ENCODE measurements at regions not wholly inside any gene's neighbourhood (a gene's known extent, or its start where the extent isn't known, plus 50 kb on each side); places are given as distances from the start of the nearest gene placed in this dataset.

DNA sequence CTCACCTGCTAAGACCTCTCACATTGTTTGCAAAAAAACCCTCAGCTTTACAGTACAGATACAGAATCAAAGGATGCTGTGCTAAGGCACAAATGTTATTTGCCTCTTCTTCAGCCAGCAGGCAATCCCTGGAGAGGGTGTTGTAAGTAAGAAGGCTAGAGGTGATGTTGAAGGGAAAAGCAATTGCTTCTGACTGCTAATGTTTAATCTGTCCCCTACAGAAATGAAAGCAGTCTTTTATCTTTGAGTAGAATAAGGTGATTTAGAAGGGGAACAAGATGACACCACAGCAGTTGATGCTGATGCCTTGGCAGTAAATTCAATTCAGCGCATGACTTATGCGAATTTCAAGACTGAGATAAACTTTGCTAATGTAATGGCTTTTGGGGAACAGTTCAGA lies 1064.8 kb upstream of the IGFBP7 start:
- DNase-seq: no peak

DNA sequence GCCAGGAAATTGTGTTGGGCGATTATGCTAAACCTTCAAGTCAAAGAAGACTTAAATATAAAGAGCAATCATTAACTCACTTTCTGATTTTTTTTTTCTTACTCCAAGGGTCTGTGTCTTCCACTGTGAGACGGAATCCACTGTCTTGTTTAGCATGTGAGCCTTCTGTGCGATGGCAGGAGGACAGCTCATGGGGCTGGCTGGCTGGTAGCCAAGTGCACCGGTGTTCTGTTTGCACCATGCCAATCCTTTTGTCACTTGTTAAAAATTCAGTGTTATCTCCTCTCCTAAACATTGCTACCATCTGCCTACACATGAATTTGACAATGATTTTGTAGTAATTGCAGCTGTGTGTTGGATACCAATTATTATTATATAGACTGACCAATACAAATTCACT lies 1056.3 kb upstream of the IGFBP7 start:
- no peak for DNase-seq

DNA sequence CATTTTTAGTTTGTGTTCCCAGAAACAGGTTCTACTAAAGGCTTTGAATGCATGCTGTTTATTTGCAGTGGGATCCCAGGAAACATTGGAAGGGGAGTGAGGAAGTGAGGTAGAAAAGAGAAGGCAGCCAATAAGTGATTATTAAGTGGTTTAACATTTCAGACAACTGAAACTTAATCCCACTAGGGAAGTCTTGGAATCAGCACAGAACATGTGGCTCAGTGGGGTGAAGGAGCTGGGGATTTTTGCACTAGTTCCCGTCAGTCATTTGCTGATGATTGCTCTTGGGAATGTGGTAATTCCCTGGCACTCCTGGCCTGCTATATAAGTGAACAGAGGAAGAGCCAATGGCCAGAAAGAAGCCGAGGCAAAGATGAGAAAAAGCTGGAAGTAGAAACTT lies 1053.0 kb upstream of the IGFBP7 start:
- no peak for DNase-seq

DNA sequence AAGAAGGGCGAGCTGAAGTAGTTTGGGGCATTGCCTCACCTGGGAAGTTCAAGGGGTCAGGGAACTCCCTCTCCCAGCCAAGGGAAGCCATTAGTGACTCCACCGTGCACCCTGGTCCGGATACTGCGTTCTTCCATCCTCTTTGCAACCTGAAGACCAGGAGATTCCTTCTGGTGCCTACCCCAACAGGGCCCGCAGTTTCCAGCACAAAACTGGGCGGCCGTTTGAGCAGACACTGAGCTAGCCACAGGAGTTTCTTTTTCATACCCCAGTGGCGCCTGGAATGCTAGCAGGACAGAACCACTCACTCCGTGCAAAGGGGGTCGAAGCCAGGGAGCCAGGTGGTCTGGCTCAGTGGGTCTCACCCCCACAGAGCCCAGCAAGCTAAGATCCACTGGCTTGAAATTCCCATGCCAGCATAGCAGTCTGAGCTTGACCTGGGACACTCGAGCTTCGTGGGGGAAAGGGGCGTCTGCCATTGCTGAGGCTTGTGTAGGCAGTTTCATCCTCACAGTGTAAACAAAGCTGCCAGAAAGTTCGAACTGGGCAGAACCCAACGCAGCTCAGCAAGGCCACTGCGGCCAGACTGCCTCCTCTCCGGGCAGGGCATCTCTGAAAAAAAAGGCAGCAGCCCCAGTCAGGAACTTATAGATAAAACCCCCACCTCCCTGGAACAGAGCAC lies 1039.4 kb upstream of the IGFBP7 start:
- no peak for DNase-seq

DNA sequence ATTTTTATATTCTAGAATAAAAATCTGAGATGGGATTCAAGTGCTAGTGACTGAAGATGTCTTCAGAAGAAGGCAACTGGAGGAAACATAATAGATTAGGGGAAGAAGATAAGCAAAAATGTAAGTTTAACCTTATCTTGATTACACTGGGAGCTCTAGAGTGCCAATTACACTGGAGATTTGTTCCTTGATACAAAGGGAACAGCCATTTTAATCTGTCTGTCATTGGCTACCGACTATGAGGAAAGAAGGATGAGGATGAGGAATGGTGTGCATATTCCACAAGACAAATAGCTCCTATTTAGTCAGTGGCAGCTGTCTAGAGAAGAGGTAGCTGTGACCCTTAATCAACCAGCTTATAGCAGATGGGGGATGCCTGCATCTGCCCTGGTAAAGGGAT lies 1034.5 kb upstream of the IGFBP7 start:
- no peak for DNase-seq

DNA sequence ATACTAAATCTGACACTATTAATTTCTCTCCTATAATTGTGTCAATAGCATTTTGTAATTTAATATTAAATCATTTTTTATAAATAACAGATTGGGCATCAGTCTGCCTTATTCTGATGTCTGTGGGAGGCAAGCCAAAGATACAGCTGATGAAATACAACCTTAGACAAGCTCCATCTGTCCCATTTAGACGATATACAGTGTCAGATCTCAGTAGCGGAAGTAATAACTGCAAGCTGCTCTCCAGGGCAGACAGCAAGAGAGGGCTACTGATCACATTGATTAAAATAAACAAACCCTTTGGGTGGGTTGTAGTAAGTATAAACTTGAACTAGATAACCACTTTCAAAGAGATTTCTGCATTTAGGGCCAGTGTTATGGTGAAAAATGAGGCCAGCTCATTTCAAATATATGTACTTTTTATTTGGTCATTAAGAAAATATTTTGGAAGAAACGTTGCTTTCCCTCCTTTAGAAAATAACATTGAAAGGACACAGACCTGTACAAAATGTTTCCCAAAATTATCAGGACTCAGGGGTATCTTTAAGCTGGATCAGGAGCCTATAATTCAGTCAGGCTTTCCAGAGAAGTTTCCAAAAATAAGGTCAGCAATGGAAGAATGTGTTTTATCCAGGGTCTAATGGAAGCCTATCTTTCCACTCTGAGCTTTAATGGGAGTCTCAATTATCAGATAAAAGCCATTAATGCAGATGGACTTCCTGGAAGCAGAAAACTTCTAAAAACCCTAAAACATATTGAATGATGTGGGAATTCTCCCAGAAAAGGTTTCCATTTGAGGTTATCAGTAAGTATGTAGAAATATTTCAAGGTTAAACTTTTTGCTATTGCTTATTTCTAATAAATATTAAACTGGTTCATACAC lies 1028.8 kb upstream of the IGFBP7 start:
- DNase-seq: no peak

DNA sequence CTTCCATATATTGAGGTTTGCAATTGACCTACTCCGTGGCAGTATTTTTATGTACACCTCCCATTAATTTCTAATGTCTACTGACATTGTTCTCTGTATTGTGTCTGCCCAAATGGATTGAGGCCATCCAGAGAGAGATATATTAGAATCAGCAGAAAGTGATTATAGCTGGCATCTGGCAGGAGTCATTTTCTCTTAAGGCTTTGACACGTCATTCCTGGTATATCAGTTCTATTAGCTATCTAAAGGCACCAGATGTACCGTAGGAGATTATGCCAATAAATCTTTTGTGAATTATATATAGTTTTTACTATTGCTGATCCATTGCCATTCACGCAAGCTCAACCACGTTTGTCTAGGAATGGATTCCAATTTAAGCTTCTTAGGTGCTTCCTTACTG lies 1026.4 kb upstream of the IGFBP7 start:
- DNase-seq: no peak

DNA sequence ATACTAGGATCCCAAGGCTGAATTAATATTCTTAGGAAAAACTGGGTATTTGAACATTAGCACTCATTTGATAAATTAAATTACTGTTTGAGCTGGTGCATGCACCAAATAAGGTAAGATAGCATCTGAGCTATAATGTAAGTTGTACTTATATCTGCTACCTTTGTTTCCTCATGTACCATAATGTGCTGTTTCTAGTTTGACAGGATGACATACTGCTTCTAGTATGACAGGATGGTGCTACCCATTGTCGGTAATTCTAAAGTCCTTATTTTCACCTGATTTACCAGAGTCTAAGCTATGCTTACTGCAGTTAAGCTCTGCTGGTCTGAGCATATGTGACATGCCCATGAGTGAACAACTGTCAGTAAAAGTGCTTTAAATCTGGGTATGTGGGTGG lies 1017.5 kb upstream of the IGFBP7 start:
- DNase-seq: no peak

DNA sequence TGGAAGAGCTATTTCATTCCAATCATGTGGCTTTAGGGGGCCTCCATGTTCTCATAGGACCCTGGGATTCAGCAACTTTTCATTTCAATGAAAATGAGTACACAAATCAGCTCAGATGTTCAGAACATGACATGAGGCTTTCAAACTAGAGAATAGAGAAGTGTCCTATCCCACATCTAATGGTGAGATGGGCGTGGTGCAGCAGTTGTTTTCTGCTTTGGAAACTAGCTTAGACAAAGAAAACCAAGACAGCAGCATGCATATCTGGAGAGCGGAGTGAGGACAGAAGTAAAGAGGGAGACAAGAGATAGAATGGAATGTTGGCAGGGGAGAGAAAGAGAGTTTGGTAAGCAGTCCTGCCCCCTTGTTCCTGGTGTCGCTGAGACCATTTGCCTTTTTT lies 1009.1 kb upstream of the IGFBP7 start:
- no peak for DNase-seq

DNA sequence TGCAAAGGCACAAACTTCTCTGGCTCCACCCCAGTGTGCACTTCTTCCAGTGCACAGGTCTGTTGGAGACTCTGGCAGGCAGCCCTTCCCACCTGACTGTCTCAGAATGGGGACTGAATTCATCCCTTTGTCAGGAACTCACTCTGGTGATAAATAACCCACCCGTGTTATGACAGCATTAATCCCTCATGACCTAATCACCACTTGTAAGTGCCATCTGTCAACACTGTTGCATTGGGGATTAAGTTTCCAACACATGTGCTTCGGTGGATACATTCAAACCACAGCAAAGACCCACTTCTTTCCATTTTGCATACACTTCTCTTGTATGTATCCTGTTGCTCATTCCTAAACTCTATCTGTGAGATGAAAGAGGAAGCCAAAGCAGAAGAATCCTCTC lies 1002.9 kb upstream of the IGFBP7 start:
- no peak for DNase-seq

DNA sequence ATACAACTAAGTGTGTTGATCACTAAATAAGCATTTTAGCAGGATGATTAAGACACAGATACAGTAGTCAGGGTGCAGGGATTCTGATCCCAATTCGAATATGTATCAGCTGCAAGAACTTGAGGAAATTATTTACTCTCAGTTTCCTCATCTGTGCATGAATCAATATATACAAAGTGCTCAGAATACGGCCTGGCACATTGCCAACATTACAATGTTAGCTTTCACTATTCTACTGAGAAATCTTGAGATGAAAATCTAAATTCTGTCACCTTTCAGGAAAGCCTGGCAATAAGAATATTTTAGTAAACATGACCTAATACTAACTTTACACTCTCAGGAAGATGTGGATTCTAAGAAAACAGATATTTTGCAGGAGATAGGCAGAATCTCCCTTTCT lies 1001.6 kb upstream of the IGFBP7 start:
- no peak for DNase-seq

DNA sequence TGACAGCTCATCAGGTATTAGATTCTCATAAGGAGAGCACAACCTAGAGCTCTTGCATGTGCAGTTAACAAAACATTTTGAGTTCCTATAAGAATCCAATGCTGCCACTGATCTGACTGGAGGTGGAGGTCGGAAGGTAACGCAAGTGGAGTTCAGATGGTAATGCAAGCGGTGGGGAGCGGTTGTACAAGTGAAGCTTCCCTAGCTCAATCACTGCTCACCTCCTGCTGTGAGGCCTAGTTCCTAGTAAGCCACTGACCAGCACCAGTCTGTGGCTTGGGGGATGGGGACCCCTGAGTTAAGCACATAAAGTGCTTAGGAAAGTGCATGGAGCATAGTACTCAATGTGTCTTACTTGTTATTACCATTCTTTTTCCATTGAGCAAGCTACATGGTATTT lies 983.2 kb upstream of the IGFBP7 start:
- no peak for DNase-seq

DNA sequence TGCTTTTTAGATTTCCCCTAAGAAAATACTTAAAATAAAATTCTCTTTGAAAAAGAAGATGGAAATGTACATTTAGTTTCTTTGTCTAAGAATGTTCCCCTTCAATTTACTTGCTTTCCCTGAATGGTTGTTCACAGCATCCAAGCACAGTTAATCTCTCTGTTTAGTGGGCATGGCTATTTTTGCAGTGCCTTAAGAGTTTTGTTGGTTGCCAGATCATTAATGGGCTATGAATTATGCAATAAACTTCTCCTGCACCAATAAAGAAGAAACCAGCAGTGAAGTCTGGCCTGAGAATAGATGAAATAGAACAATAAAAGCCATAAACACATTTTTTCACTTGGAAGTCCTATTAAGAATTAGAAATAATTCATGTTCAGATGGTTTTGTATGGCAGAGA lies 980.4 kb upstream of the IGFBP7 start:
- DNase-seq: no peak

DNA sequence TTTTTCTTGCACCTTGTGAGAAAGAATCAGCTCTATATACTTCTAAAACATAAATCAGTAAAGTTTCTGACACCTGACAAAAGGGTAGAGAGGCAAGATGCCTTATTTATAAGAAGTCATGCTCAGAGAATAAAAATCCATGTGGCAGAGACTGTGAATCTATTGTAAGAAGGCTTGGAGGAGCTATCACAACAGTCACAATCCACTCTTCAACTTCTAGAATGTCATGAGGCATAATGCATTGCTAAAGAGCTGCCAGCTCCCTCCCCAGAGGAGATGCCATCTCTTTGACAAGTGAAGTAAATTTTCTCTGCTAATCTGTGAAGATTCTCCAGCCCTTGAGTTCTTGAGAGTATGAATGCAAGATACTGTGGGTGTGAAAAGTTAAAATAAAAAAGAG lies 971.2 kb upstream of the IGFBP7 start:
- DNase-seq: no peak

DNA sequence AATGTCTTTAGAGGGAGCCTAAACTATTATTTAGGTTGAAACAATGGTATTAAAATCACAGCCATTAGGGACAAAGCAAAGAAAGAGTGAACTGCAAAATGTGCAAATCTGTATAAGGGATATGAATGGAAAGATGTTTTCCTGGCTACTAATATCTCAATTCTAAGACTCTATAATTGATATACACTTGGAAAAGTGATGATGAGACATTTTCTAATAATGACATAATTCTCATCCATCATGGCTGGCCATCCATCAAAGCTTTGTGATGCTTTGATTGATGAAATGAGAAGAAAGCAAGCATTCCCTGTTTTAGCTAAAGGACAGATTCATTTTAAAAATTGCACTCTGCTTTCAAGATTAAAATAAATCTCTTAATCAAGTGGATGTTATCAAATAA lies 965.5 kb upstream of the IGFBP7 start:
- no peak for DNase-seq

DNA sequence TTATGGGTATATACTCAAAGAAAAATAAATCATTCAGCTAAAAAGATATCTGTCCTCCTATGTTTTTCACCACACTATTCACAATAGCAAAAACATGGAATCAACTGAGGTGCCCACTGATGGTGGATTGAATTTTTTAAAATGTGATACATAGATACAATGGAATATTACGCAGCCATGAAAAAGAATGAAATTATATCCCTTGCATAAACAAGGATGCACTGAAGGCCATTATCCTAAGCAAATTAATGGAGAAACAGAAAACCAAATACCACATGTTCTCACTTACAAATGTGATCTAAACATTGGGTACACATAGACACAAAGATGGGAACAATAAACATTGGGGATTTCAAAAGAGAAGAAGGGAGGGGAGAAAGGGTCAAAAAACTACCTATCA lies 964.2 kb upstream of the IGFBP7 start:
- DNase-seq: no peak

DNA sequence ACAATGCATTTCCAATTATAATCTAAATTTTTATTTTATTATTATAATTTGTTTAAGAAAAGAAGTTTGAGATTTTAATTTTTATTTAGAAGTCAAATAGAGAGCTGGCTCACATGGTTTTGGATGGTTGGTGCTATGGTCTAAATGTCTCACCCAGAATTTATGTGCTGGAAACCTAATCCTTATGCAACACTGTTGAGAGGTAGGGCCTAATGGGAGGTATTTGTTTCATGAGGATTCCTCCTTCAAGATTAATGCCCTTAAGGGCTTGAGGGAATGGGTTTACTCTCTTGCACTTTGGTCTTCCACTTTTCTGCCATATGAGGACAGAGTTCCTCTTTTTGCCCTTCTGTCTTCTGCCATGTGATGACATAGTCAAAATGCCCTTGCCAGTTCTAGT lies 960.5 kb upstream of the IGFBP7 start:
- no peak for DNase-seq

DNA sequence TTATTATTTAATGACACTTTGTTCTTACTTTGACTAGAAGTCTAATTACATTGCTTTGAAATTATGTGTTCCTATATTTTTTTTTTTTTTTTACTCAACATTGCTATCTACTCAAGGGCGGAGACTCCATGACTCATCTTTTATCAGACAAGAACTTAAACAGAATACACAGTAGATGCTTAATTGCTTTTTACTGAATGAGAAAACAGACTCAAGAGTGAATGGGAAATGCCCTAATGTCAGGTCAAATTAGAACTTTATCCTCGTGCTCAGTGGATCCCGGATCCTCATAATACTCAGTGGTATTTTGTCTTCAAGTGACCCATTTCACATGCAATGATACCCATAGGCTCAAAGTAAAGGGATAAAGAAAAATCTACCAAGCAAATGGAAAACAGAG lies 954.5 kb upstream of the IGFBP7 start:
- no peak for DNase-seq

DNA sequence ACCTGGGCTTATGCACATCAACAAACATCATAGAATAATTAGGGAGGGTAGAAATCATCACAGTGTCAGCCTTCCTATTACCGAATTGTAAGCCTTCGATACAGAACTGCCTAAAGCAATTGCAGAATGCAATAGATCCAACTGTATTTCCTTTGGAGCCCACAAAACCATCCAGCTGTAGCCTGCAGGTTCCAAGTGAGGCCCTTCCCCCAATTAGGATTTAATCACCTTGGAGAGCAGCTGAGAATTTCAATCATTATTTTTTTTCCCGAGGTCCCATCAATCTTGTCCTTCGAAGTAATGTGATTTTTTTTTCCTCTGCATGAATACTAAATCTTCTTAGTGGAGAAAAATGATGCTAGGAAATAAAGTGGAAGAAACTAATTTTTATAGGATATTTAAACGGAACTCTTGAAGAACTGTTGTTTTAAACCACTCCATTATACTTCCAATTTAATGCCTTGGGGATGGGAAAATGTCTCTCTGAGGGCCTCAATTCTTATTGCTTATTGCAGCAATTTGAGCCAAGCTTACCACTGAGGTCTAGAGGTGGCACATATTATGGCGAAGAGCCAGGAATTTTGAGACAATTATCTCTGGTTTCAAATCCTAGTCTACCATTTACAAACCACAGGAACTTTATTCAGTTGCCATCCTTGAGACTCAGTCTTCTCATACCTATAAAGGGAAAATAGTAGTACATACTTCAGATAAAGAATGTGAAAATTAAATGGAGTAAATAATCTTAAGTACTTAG lies 953.4 kb upstream of the IGFBP7 start:
- DNase-seq: no peak

DNA sequence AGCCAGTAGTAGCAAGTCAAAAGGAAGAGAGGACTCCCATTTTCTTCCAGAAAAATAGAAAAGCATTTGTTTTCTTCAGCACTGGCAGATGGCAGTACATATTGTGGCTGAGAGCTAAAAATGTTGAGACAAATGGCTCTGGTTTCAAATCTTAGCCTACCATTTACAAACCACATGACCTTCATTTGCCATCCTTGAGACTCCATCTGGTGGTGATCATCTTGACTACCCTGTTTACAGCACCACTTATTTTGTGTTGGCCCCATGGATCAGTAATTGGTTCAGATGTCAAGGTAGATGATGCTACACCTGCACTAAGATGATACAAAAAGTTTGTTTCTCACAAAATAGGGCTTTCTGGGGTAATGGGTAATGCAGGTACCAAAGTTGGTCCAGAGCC lies 951.8 kb upstream of the IGFBP7 start:
- DNase-seq: no peak

DNA sequence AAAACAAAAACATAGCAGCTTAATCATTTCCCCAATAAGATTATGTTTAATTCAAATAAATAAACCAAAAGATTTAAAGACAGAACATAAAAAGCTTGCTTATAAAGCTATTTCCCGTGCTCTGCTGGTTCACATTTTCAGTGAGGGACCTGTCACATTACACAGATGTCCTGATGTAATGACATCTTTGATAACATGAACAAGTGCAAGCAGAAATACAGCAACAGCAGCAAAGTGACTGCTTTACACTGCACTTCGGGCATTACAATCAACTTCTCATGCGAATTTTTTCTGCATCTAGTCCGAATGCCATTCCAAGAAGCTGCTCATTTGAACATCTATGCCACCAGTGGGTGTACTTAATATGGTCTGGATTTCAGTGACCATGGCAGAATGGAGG lies 940.3 kb upstream of the IGFBP7 start:
- DNase-seq: no peak

DNA sequence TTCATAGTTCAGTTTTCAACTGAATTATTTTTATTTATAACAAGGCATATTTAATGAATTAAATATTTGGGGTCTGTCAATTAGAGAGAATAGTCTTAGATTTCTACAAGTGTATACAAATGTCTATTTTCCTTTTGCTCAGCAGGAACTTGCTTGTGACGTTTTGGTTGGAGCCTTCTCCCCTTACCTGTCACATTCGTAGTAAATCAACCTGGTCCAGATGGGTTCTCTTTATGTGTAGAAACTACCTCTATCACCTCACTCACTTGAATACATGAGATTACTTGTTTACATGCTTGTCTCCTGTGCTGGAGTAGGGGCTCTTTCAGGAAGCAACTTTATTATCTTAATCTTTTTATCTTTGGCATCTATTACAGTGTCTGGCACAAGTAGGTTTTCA lies 938.3 kb upstream of the IGFBP7 start:
- no peak for DNase-seq

DNA sequence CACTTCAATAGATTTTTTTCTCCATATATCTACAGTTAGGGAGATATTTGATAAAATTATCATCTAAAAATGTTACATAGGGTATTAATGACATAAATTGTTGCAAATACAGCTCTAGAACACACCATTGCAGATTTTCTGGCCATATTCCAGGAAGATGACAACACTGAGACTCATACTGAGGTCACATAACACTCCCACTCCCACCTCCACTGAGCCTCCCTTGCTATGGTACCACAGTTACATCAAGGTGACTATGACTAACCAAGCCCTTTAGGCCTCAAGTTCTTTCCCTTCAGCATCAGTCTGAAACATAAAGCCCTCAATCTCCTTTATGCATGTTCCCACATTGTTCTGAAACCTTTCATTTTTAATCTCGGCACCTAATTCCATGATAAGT lies 932.0 kb upstream of the IGFBP7 start:
- DNase-seq: no peak

DNA sequence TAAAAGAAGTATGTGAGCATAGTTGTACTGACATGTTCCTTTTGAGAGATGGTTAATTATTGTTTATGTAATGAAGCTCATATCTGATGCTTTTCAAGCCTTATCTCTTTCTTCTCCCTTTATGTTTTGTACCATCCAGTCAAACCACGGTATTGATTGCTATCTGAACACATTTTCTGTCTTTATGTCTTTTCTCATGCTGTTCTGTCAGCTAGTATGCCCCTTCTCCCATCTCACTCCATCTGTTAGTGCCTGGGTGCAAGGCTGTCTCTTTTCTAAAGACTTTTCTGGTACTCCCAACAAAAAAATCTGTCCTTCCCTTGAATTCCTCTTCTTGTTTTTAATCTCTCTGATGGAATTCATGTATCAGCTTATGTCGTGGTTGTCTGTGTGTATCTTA lies 883.8 kb upstream of the IGFBP7 start:
- DNase-seq: no peak
